K562 (cell line): ENCODE measurements at regions not wholly inside any gene's neighbourhood (a gene's known extent, or its start where the extent isn't known, plus 50 kb on each side); places are given as distances from the start of the nearest gene placed in this dataset.

Source experiments
- ATAC-seq: fragments of 200-7000 bp; cut with Tn5 transposase; 3 replicates; pipeline ENCODE4 v1.9.1; 2020; ENCODE audit warnings: moderate library complexity
- BruUV-seq: library from RNA; stranded (reverse); fragments of 400-500 nt; replicated peaks from 2 replicates; lab custom pipeline; 2021; lab: Mats Ljungman, UMichigan
- CTCF ChIA-PET: fragments of 300-600 bp; formaldehyde crosslinking; extraction: SDS; loops from one replicate; lab custom pipeline; 2021; ENCODE audit warnings: low intra/inter-chr PET ratio; lab: Yijun Ruan, JAX
- POLR2A ChIA-PET: fragments of 300-600, 350-650 bp; sonication (Branson Sonifier 250); formaldehyde crosslinking; extraction: SDS; loops from one replicate; lab custom pipeline; 2021; ENCODE audit warnings: antibody characterized with exemption, inconsistent platforms; lab: Yijun Ruan, JAX
- DNase-seq, 4 experiments: peaks; one replicate each; pipeline versions ENCODE4 v3.0.0 to v3.0.0-alpha.2; 2011 to 2018; ENCODE audit warnings: low spot score in 3 of 4, mixed read lengths in 3 of 4; ENCODE audit errors: extremely low read depth in 1 of 4
- FAIRE-seq: peaks from 2 replicates; lab custom pipeline; 2011; peaks lifted over from hg19 to GRCh38; lab: Jason Lieb, UNC
- H2AFZ ChIP-seq: 2 replicates; pipeline ENCODE4 v1.6.0; 2011; ENCODE audit warnings: low read depth, low read length, control low read depth, inconsistent platforms
- H3K27ac ChIP-seq: fragments of 200-600 bp; 3 replicates; pipeline ENCODE4 v1.8.0; 2011; ENCODE audit warnings: low read depth, mild to moderate bottlenecking, control low read depth, inconsistent platforms, low read length, moderate library complexity, mixed read lengths; ENCODE audit errors: extremely low read depth
- H3K27me3 ChIP-seq, 2 experiments: fragments of 300-600 bp in 1 of 2; 2 replicates in 1 of 2; 3 replicates in 1 of 2; pipeline versions ENCODE4 v1.6.0 to v1.8.0; 2011; ENCODE audit warnings: inconsistent platforms in 2 of 2, low read length in 2 of 2, mild to moderate bottlenecking in 1 of 2, mixed read lengths in 1 of 2, moderate library complexity in 1 of 2; ENCODE audit not compliant: control insufficient read depth in 2 of 2, insufficient read depth in 2 of 2
- H3K36me3 ChIP-seq: fragments of 300-600 bp; 3 replicates; pipeline ENCODE4 v1.8.0; 2011; ENCODE audit warnings: mild to moderate bottlenecking, low read length, inconsistent platforms; ENCODE audit not compliant: control insufficient read depth, insufficient read depth
- H3K4me1 ChIP-seq, 2 experiments: fragments of 200-600 bp in 1 of 2; replicated peaks in 1 of 2; 2 replicates in 1 of 2; 3 replicates in 1 of 2; pipeline versions ENCODE4 v1.5.1 to v1.8.0; 2011; ENCODE audit warnings: inconsistent platforms in 2 of 2, low read length in 2 of 2, mild to moderate bottlenecking in 1 of 2, mixed read lengths in 1 of 2, moderate library complexity in 1 of 2; ENCODE audit not compliant: control insufficient read depth in 2 of 2, insufficient read depth in 2 of 2
- H3K4me2 ChIP-seq: 2 replicates; pipeline ENCODE4 v1.6.1; 2011; ENCODE audit warnings: low read length, control low read depth, inconsistent platforms, mixed read lengths; ENCODE audit not compliant: insufficient read depth
- H3K4me3 ChIP-seq: fragments of 200-600 bp; sonication (generic), shearing (Covaris generic); 2 replicates; pipeline ENCODE4 v1.5.1; 2016; ENCODE audit warnings: control low read depth, inconsistent platforms
- H3K79me2 ChIP-seq: fragments of 200-600 bp; 3 replicates; pipeline ENCODE4 v1.8.0; 2011; ENCODE audit warnings: low read length, inconsistent platforms; ENCODE audit not compliant: control insufficient read depth, insufficient read depth
- H3K9ac ChIP-seq, 2 experiments: 2 replicates each; pipeline versions ENCODE4 v1.6.0 to v1.6.1; 2011; ENCODE audit warnings: low read depth in 2 of 2, low read length in 2 of 2, control low read depth in 1 of 2, inconsistent platforms in 1 of 2, mild to moderate bottlenecking in 1 of 2, mixed read lengths in 1 of 2; ENCODE audit not compliant: insufficient read depth in 1 of 2
- H3K9me1 ChIP-seq: one replicate; pipeline ENCODE4 v1.6.0; 2011; ENCODE audit warnings: inconsistent platforms, mild to moderate bottlenecking, low read length, moderate library complexity; ENCODE audit not compliant: control insufficient read depth, insufficient read depth
- H3K9me3 ChIP-seq: replicated peaks from 2 replicates; pipeline ENCODE4 v1.5.1; 2011; ENCODE audit warnings: low read depth, low read length, inconsistent platforms; ENCODE audit not compliant: control insufficient read depth, insufficient read depth
- H4K20me1 ChIP-seq: replicated peaks from 2 replicates; pipeline ENCODE4 v1.6.1; 2011; ENCODE audit warnings: low read length, inconsistent platforms, mixed read lengths; ENCODE audit not compliant: control insufficient read depth, insufficient read depth
- CBFB ChIP-seq: sonication (generic); formaldehyde crosslinking; IDR thresholded peaks from 2 replicates; pipeline ENCODE4 v1.4.0; 2020; ENCODE audit warnings: mild to moderate bottlenecking, missing genetic modification reagents
- EHMT2 ChIP-seq: fragments of 450-650 bp; IDR thresholded peaks from 2 replicates; pipeline ENCODE4 v1.6.1; 2018; ENCODE audit warnings: antibody characterized with exemption
- HNRNPLL ChIP-seq: fragments of 200-400 bp; formaldehyde crosslinking; IDR thresholded peaks from 2 replicates; pipeline ENCODE4 v1.6.1; 2017; ENCODE audit warnings: low read length, low read depth, mild to moderate bottlenecking; ENCODE audit not compliant: poor library complexity, severe bottlenecking
- NR2F6 ChIP-seq: fragments of 450-650 bp; formaldehyde crosslinking; IDR thresholded peaks from 2 replicates; pipeline ENCODE4 v1.4.0; 2020; ENCODE audit warnings: mild to moderate bottlenecking
- PHF20 ChIP-seq: fragments of 450-650 bp; IDR thresholded peaks from 2 replicates; pipeline ENCODE4 v1.6.1; 2018; ENCODE audit not compliant: partially characterized antibody
- RFX5 ChIP-seq: IDR thresholded peaks from 2 replicates; pipeline ENCODE4 v1.6.1; 2011; ENCODE audit warnings: low read depth, mild to moderate bottlenecking, improper control_type of control experiment, low read length
- SRSF1 ChIP-seq: fragments of 200-400 bp; formaldehyde crosslinking; IDR thresholded peaks from 2 replicates; pipeline ENCODE4 v1.6.1; 2017; ENCODE audit warnings: mild to moderate bottlenecking, low read depth, low read length, moderate library complexity
- SRSF3 ChIP-seq: fragments of 200-400 bp; formaldehyde crosslinking; IDR thresholded peaks from 2 replicates; pipeline ENCODE4 v1.6.1; 2016; ENCODE audit warnings: mild to moderate bottlenecking, low read length, moderate library complexity; ENCODE audit not compliant: insufficient read depth
- ZNF3 ChIP-seq: fragments of 250-450 bp; sonication (Bioruptor Pico); IDR thresholded peaks from 2 replicates; pipeline ENCODE4 v1.5.0; 2021; ENCODE audit warnings: mild to moderate bottlenecking, moderate library complexity
- WGBS: fragments of 100-300 bp; shearing (Covaris generic); methylation state at CpG from one replicate; pipeline ENCODE4 v1.1.6; 2016; ENCODE audit warnings: low coverage, mixed read lengths; ENCODE audit not compliant: insufficient coverage; ENCODE audit errors: missing lambda C conversion rate; 5-methylcytosine and 5-hydroxymethylcytosine counted together
- in situ Hi-C: fragments of 300-500 bp; cut with MboI; formaldehyde crosslinking; loops from 4 replicates; pipeline ENCODE4 v1.15.0; 2018; ENCODE audit warnings: inconsistent platforms, mixed read lengths
- intact Hi-C: fragments of 100-400 bp; cut with micrococcal nuclease; formaldehyde crosslinking; loops from 2 replicates; pipeline ENCODE4 v1.14.2; 2022
- TF ChIP-seq, protein P1 (sequence below): fragments of 450-650 bp; formaldehyde crosslinking; IDR thresholded peaks from 2 replicates; pipeline ENCODE4 v1.4.0; 2020; ENCODE audit warnings: mild to moderate bottlenecking, mixed read lengths
- TF ChIP-seq, protein P2 (sequence below): fragments of 450-650 bp; formaldehyde crosslinking; conservative IDR thresholded peaks from 2 replicates; pipeline ENCODE4 v1.4.0; 2022; ENCODE audit warnings: mild to moderate bottlenecking, missing genetic modification characterization
- TF ChIP-seq, protein P3 (sequence below), 2 experiments: fragments of 450-650 bp; IDR thresholded peaks; 2 replicates each; pipeline ENCODE4 v1.6.1; 2016
- TF ChIP-seq, protein P4 (sequence below): fragments of 200-800 bp; sonication (Bioruptor generic); IDR thresholded peaks from 2 replicates; pipeline ENCODE4 v1.6.1; 2017; ENCODE audit warnings: missing genetic modification characterization, missing compliant biosample characterization

DNA sequence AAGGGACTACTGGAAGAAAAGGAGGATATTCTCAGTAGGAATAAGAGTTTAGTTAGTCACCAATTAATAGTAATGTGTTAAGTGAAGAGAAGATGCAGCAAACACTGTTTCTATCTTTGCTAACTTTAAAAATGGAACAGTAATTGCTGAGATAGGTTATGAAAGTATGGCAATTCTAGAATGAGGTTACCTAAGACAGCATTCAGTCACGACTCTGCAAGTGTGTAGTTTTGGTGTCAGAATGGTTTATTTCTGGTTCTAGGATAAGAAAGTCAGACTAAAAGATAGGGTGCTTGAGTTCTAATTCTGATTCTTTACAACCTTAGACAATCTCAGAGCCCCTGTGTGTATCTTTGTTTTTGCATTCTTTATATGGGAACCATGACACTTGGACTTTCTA, 138.1 kb downstream of the POU4F1 start (continued):
- TF ChIP-seq, protein P1, sequence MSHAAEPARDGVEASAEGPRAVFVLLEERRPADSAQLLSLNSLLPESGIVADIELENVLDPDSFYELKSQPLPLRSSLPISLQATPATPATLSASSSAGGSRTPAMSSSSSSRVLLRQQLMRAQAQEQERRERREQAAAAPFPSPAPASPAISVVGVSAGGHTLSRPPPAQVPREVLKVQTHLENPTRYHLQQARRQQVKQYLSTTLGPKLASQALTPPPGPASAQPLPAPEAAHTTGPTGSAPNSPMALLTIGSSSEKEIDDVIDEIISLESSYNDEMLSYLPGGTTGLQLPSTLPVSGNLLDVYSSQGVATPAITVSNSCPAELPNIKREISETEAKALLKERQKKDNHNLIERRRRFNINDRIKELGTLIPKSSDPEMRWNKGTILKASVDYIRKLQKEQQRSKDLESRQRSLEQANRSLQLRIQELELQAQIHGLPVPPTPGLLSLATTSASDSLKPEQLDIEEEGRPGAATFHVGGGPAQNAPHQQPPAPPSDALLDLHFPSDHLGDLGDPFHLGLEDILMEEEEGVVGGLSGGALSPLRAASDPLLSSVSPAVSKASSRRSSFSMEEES (CRISPR knock-in tag), result no peak
- TF ChIP-seq, all 486 proteins: peak for 0

DNA sequence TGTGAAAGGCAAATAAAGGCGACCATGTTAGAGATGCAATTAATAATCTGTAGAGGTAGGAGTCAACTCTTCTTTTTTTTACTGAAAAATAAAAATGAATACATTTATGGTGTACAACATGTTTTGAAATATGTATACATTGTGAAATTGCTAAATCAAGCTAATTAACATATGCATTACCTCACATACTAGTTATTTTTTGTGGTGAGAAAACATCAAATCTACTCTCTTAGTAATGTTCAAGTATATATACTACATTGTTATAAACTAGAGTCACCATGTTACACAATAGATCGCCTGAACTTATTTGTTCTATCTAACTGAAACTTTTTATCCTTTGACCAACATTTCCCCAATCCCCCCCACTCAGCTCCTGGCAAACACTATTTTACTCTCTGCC, 143.2 kb downstream of the POU4F1 start:
- TF ChIP-seq, protein P2, sequence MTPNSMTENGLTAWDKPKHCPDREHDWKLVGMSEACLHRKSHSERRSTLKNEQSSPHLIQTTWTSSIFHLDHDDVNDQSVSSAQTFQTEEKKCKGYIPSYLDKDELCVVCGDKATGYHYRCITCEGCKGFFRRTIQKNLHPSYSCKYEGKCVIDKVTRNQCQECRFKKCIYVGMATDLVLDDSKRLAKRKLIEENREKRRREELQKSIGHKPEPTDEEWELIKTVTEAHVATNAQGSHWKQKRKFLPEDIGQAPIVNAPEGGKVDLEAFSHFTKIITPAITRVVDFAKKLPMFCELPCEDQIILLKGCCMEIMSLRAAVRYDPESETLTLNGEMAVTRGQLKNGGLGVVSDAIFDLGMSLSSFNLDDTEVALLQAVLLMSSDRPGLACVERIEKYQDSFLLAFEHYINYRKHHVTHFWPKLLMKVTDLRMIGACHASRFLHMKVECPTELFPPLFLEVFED (CRISPR knock-in tag), result no peak
- no peak for TF ChIP-seq SRSF1
- TF ChIP-seq SRSF3, result no peak
- TF ChIP-seq CBFB (CRISPR knock-in tag), result no peak
- no peak for TF ChIP-seq HNRNPLL
- no peak for TF ChIP-seq NR2F6 (CRISPR knock-in tag)
- TF ChIP-seq, protein P3, sequence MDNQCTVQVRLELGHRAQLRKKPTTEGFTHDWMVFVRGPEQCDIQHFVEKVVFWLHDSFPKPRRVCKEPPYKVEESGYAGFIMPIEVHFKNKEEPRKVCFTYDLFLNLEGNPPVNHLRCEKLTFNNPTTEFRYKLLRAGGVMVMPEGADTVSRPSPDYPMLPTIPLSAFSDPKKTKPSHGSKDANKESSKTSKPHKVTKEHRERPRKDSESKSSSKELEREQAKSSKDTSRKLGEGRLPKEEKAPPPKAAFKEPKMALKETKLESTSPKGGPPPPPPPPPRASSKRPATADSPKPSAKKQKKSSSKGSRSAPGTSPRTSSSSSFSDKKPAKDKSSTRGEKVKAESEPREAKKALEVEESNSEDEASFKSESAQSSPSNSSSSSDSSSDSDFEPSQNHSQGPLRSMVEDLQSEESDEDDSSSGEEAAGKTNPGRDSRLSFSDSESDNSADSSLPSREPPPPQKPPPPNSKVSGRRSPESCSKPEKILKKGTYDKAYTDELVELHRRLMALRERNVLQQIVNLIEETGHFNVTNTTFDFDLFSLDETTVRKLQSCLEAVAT (IDR thresholded peaks at IDR 0.05), result no peak
- no peak for TF ChIP-seq RFX5
- TF ChIP-seq PHF20, result no peak
- no peak for TF ChIP-seq EHMT2
- TF ChIP-seq, protein P4, sequence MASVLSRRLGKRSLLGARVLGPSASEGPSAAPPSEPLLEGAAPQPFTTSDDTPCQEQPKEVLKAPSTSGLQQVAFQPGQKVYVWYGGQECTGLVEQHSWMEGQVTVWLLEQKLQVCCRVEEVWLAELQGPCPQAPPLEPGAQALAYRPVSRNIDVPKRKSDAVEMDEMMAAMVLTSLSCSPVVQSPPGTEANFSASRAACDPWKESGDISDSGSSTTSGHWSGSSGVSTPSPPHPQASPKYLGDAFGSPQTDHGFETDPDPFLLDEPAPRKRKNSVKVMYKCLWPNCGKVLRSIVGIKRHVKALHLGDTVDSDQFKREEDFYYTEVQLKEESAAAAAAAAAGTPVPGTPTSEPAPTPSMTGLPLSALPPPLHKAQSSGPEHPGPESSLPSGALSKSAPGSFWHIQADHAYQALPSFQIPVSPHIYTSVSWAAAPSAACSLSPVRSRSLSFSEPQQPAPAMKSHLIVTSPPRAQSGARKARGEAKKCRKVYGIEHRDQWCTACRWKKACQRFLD (CRISPR knock-in tag), result no peak
- TF ChIP-seq ZNF3 (CRISPR knock-in tag), result no peak

More for the DNA sequence above, 143.2 kb downstream of the POU4F1 start:
- ATAC-seq, result no peak
- Histone ChIP-seq H2AFZ (no peak overlapping the region), H4K20me1 (no peaks in the 10 kb centered on the region), H3K4me2 (no peak overlapping the region), H3K9ac (no peak overlapping the region), H3K27me3 (no peaks in the 10 kb centered on the region), H3K4me3 (no peak overlapping the region), H3K27ac (no peak overlapping the region), H3K9me3 (no peaks in the 10 kb centered on the region), H3K4me1 (no peaks in the 10 kb centered on the region), H3K36me3 (no peaks in the 10 kb centered on the region), H3K9me1 (no peaks in the 10 kb centered on the region), H3K79me2 (no peaks in the 10 kb centered on the region)
- in situ Hi-C loops, result no loop called here
- intact Hi-C loops, result no loop called here
- FAIRE-seq, result no peak
- CTCF ChIA-PET, result no interaction called here
- DNase-seq, result no peak
- 0% methylated on average over 1 of the region's 2 CpGs for WGBS
- BruUV-seq, result no TSS peak
- POLR2A ChIA-PET, result no interaction called here
